HEK293 (cell line): ENCODE measurements at regions not wholly inside any gene's neighbourhood (a gene's known extent, or its start where the extent isn't known, plus 50 kb on each side); places are given as distances from the start of the nearest gene placed in this dataset.

ENCODE experiments used
- CTCF ChIA-PET: fragments of 350-600 bp; formaldehyde crosslinking; extraction: SDS; loops from one replicate; lab custom pipeline; 2021; ENCODE audit warnings: antibody characterized with exemption; lab: Yijun Ruan, JAX
- POLR2A ChIA-PET: fragments of 300-600 bp; formaldehyde crosslinking; extraction: SDS; loops from one replicate; lab custom pipeline; 2020; ENCODE audit warnings: antibody characterized with exemption, inconsistent platforms; lab: Yijun Ruan, JAX
- H3K27ac ChIP-seq: fragments of 200-500 bp; sonication (Bioruptor generic); 2 replicates; pipeline ENCODE4 v1.5.1; 2014; ENCODE audit warnings: low read depth, low read length, control low read depth, inconsistent platforms; ENCODE audit errors: extremely low read depth
- H3K36me3 ChIP-seq, 2 experiments: fragments of 200-500 bp in 1 of 2; sonication (Bioruptor generic) in 1 of 2; 1 replicate in 1 of 2; 2 replicates in 1 of 2; pipeline ENCODE4 v1.5.1; 2014 to 2017; ENCODE audit warnings: inconsistent platforms in 2 of 2, low read length in 2 of 2; ENCODE audit not compliant: control insufficient read depth in 2 of 2, insufficient read depth in 1 of 2
- H3K4me1 ChIP-seq: fragments of 200-500 bp; sonication (Bioruptor generic); 2 replicates; pipeline ENCODE4 v1.5.1; 2014; ENCODE audit warnings: mild to moderate bottlenecking, low read length, inconsistent platforms; ENCODE audit not compliant: control insufficient read depth, insufficient read depth
- H3K4me3 ChIP-seq: 2 replicates; pipeline ENCODE4 v1.5.1; 2011; ENCODE audit warnings: low read depth, mild to moderate bottlenecking, control low read depth, low read length, moderate library complexity
- H3K9me3 ChIP-seq: fragments of 200-500 bp; sonication (Bioruptor generic); 2 replicates; pipeline ENCODE4 v1.5.1; 2014; ENCODE audit warnings: low read depth, low read length, inconsistent platforms; ENCODE audit not compliant: control insufficient read depth, insufficient read depth
- HOXA7 ChIP-seq: sonication (generic); formaldehyde crosslinking; IDR thresholded peaks from 2 replicates; pipeline ENCODE4 v1.8.1; 2022; ENCODE audit warnings: missing genetic modification reagents, borderline replicate concordance
- REPIN1 ChIP-seq: fragments of 450-650 bp; formaldehyde crosslinking; IDR thresholded peaks from 2 replicates; pipeline ENCODE4 v1.5.1; 2017; ENCODE audit warnings: missing biosample characterization, missing genetic modification characterization, low read depth
- YY1 ChIP-seq: fragments of 450-650 bp; formaldehyde crosslinking; IDR thresholded peaks from 2 replicates; pipeline ENCODE4 v1.5.1; 2018; ENCODE audit warnings: missing biosample characterization, missing genetic modification characterization
- ZEB2 ChIP-seq: fragments of 450-650 bp; formaldehyde crosslinking; IDR thresholded peaks from 2 replicates; pipeline ENCODE4 v1.5.1; 2016; ENCODE audit warnings: missing biosample characterization, missing genetic modification characterization
- ZFP37 ChIP-seq: fragments of 450-650 bp; formaldehyde crosslinking; IDR thresholded peaks from 2 replicates; pipeline ENCODE4 v1.5.1; 2016; ENCODE audit warnings: missing biosample characterization, missing genetic modification characterization
- ZNF114 ChIP-seq: fragments of 450-650 bp; formaldehyde crosslinking; IDR thresholded peaks from 2 replicates; pipeline ENCODE4 v1.5.0; 2017; ENCODE audit warnings: missing biosample characterization, missing genetic modification characterization
- ZNF138 ChIP-seq: fragments of 450-650 bp; formaldehyde crosslinking; IDR thresholded peaks from 2 replicates; pipeline ENCODE4 v1.5.1; 2016; ENCODE audit warnings: missing biosample characterization, missing genetic modification characterization, borderline replicate concordance
- ZNF221 ChIP-seq: fragments of 450-650 bp; formaldehyde crosslinking; IDR thresholded peaks from 2 replicates; pipeline ENCODE4 v1.5.1; 2017; ENCODE audit warnings: missing biosample characterization, missing genetic modification characterization, borderline replicate concordance
- ZNF248 ChIP-seq: fragments of 450-650 bp; formaldehyde crosslinking; IDR thresholded peaks from 2 replicates; pipeline ENCODE4 v1.5.1; 2017; ENCODE audit warnings: missing biosample characterization, missing genetic modification characterization
- ZNF311 ChIP-seq: fragments of 450-650 bp; formaldehyde crosslinking; IDR thresholded peaks from 2 replicates; pipeline ENCODE4 v1.5.1; 2017; ENCODE audit warnings: missing biosample characterization, missing genetic modification characterization, borderline replicate concordance
- ZNF341 ChIP-seq: fragments of 450-650 bp; formaldehyde crosslinking; IDR thresholded peaks from 2 replicates; pipeline ENCODE4; 2016; ENCODE audit warnings: low read depth, missing biosample characterization, missing genetic modification characterization
- ZNF544 ChIP-seq: fragments of 450-650 bp; formaldehyde crosslinking; IDR thresholded peaks from 2 replicates; pipeline ENCODE4 v1.5.0; 2017; ENCODE audit warnings: missing biosample characterization, missing genetic modification characterization
- ZNF600 ChIP-seq: fragments of 450-650 bp; formaldehyde crosslinking; IDR thresholded peaks from 2 replicates; pipeline ENCODE4 v1.5.1; 2016; ENCODE audit warnings: missing biosample characterization, missing genetic modification characterization
- ZNF654 ChIP-seq: fragments of 450-650 bp; formaldehyde crosslinking; IDR thresholded peaks from 2 replicates; pipeline ENCODE4 v1.5.1; 2016; ENCODE audit warnings: low read depth, missing biosample characterization, missing genetic modification characterization
- TF ChIP-seq, protein P1 (sequence below): IDR thresholded peaks from 2 replicates; pipeline ENCODE4 v1.6.1; 2011; ENCODE audit warnings: mild to moderate bottlenecking, low read depth, low read length, borderline replicate concordance
- TF ChIP-seq, protein P2 (sequence below): fragments of 450-650 bp; formaldehyde crosslinking; IDR thresholded peaks from 2 replicates; pipeline ENCODE4 v1.5.1; 2017; ENCODE audit warnings: missing biosample characterization, missing genetic modification characterization
- TF ChIP-seq, protein P3 (sequence below): fragments of 450-650 bp; IDR thresholded peaks from 2 replicates; pipeline ENCODE4 v1.5.1; 2018; ENCODE audit warnings: missing biosample characterization, mild to moderate bottlenecking, missing genetic modification characterization
- TF ChIP-seq, protein P4 (sequence below): fragments of 450-650 bp; formaldehyde crosslinking; IDR thresholded peaks from 2 replicates; pipeline ENCODE4 v1.5.1; 2016; ENCODE audit warnings: missing biosample characterization, missing genetic modification characterization, borderline replicate concordance
- TF ChIP-seq, protein P5 (sequence below): fragments of 450-650 bp; formaldehyde crosslinking; IDR thresholded peaks from 2 replicates; pipeline ENCODE4 v1.5.1; 2017; ENCODE audit warnings: missing biosample characterization, missing genetic modification characterization

DNA sequence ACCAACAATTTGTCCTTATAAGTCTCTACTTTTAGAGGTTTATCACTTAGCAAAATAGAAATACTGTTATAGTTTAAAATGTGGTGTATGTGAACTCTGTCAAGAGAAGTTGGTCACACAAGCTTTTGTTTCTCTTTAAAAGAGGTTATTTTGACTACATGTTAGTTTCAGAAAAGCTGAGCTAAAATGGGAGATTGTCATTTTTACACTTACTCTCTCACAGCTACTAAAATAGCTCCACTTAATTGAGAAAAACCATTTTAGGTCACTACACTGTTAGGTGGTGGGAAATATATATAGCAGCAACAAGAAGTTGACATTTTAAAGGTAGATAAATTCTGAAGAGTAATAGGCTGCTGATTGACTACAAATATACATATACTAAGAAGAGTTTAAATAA lies 161.5 kb upstream of the KCNJ3 start:
- ChIA-PET POLR2A (no interaction called here), CTCF (no interaction called here)
- Histone ChIP-seq H3K4me1 (peaks cover 11% of the 10 kb centered on the region), H3K36me3 (no peaks in the 10 kb centered on the region), H3K27ac (no peak overlapping the region), H3K4me3 (no peak overlapping the region), H3K9me3 (no peaks in the 10 kb centered on the region)
- TF ChIP-seq ZNF248 (tag by site-specific recombination): no peak
- no peak for TF ChIP-seq ZEB2 (tag by site-specific recombination)
- TF ChIP-seq ZFP37: no peak
- no peak for TF ChIP-seq YY1 (tag by site-specific recombination)
- no peak for TF ChIP-seq ZNF654 (tag by site-specific recombination)
- TF ChIP-seq HOXA7 (CRISPR knock-in tag): no peak
- TF ChIP-seq, protein P1, sequence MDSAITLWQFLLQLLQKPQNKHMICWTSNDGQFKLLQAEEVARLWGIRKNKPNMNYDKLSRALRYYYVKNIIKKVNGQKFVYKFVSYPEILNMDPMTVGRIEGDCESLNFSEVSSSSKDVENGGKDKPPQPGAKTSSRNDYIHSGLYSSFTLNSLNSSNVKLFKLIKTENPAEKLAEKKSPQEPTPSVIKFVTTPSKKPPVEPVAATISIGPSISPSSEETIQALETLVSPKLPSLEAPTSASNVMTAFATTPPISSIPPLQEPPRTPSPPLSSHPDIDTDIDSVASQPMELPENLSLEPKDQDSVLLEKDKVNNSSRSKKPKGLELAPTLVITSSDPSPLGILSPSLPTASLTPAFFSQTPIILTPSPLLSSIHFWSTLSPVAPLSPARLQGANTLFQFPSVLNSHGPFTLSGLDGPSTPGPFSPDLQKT: no peak
- TF ChIP-seq, protein P2, sequence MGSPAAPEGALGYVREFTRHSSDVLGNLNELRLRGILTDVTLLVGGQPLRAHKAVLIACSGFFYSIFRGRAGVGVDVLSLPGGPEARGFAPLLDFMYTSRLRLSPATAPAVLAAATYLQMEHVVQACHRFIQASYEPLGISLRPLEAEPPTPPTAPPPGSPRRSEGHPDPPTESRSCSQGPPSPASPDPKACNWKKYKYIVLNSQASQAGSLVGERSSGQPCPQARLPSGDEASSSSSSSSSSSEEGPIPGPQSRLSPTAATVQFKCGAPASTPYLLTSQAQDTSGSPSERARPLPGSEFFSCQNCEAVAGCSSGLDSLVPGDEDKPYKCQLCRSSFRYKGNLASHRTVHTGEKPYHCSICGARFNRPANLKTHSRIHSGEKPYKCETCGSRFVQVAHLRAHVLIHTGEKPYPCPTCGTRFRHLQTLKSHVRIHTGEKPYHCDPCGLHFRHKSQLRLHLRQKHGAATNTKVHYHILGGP (tag by site-specific recombination): no peak
- TF ChIP-seq ZNF114 (tag by site-specific recombination): no peak
- no peak for TF ChIP-seq ZNF544
- no peak for TF ChIP-seq ZNF138 (tag by site-specific recombination)
- TF ChIP-seq, protein P3, sequence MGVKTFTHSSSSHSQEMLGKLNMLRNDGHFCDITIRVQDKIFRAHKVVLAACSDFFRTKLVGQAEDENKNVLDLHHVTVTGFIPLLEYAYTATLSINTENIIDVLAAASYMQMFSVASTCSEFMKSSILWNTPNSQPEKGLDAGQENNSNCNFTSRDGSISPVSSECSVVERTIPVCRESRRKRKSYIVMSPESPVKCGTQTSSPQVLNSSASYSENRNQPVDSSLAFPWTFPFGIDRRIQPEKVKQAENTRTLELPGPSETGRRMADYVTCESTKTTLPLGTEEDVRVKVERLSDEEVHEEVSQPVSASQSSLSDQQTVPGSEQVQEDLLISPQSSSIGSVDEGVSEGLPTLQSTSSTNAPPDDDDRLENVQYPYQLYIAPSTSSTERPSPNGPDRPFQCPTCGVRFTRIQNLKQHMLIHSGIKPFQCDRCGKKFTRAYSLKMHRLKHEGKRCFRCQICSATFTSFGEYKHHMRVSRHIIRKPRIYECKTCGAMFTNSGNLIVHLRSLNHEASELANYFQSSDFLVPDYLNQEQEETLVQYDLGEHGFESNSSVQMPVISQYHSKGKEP (tag by site-specific recombination): no peak
- TF ChIP-seq, protein P4, sequence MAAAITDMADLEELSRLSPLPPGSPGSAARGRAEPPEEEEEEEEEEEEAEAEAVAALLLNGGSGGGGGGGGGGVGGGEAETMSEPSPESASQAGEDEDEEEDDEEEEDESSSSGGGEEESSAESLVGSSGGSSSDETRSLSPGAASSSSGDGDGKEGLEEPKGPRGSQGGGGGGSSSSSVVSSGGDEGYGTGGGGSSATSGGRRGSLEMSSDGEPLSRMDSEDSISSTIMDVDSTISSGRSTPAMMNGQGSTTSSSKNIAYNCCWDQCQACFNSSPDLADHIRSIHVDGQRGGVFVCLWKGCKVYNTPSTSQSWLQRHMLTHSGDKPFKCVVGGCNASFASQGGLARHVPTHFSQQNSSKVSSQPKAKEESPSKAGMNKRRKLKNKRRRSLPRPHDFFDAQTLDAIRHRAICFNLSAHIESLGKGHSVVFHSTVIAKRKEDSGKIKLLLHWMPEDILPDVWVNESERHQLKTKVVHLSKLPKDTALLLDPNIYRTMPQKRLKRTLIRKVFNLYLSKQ (tag by site-specific recombination): no peak
- no peak for TF ChIP-seq REPIN1 (tag by site-specific recombination)
- TF ChIP-seq ZNF341 (tag by site-specific recombination): no peak
- TF ChIP-seq, protein P5, sequence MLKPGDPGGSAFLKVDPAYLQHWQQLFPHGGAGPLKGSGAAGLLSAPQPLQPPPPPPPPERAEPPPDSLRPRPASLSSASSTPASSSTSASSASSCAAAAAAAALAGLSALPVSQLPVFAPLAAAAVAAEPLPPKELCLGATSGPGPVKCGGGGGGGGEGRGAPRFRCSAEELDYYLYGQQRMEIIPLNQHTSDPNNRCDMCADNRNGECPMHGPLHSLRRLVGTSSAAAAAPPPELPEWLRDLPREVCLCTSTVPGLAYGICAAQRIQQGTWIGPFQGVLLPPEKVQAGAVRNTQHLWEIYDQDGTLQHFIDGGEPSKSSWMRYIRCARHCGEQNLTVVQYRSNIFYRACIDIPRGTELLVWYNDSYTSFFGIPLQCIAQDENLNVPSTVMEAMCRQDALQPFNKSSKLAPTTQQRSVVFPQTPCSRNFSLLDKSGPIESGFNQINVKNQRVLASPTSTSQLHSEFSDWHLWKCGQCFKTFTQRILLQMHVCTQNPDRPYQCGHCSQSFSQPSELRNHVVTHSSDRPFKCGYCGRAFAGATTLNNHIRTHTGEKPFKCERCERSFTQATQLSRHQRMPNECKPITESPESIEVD (tag by site-specific recombination): no peak
- no peak for TF ChIP-seq ZNF311 (tag by site-specific recombination)
- no peak for TF ChIP-seq ZNF221
- no peak for TF ChIP-seq ZNF600
